CD4-positive, alpha-beta T cell (primary cell): ENCODE measurements at regions not wholly inside any gene's neighbourhood (a gene's known extent, or its start where the extent isn't known, plus 50 kb on each side); places are given as distances from the start of the nearest gene placed in this dataset.

Source experiments
- ATAC-seq: fragments of 200-7000 bp; cut with Tn5 transposase; one replicate; pipeline ENCODE4 v1.10.0; 2022; ENCODE audit warnings: mild to moderate bottlenecking; ENCODE audit not compliant: poor library complexity
- CTCF ChIA-PET: fragments of 350-600 bp; sonication (Branson Sonifier 250); formaldehyde crosslinking; loops from one replicate; lab custom pipeline; 2021; ENCODE audit warnings: antibody characterized with exemption, inconsistent platforms; lab: Charles Lee
- POLR2A ChIA-PET: fragments of 350-600 bp; sonication (Branson Sonifier 250); formaldehyde crosslinking; loops from one replicate; lab custom pipeline; 2021; ENCODE audit warnings: antibody characterized with exemption, inconsistent platforms; lab: Charles Lee
- DNase-seq, 14 experiments: peaks; one replicate each; pipeline ENCODE4 v3.0.0-alpha.2; 2013 to 2020; ENCODE audit warnings: mixed read lengths in 2 of 14
- H3K27ac ChIP-seq, 2 donors: one replicate each; pipeline versions ENCODE4 v1.5.1 to v1.7.0; 2013; ENCODE audit warnings: low read length in 2 of 2, low read depth in 1 of 2, mild to moderate bottlenecking in 1 of 2
- H3K27me3 ChIP-seq, 2 experiments: 1 replicate in 1 of 2; 2 replicates in 1 of 2; pipeline versions ENCODE4 v1.6.1 to v1.7.0; 2013; ENCODE audit warnings: low read length in 2 of 2, control low read depth in 1 of 2, mild to moderate bottlenecking in 1 of 2, moderate library complexity in 1 of 2; ENCODE audit not compliant: insufficient read depth in 2 of 2, control insufficient read depth in 1 of 2
- H3K36me3 ChIP-seq: one replicate; pipeline ENCODE4 v1.6.1; 2013; ENCODE audit warnings: low read length, control low read depth; ENCODE audit not compliant: insufficient read depth
- H3K4me1 ChIP-seq: one replicate; pipeline ENCODE4 v1.6.1; 2013; ENCODE audit warnings: low read length, control low read depth; ENCODE audit not compliant: insufficient read depth
- H3K4me3 ChIP-seq: one replicate; pipeline ENCODE4 v1.5.1; 2013; ENCODE audit warnings: mild to moderate bottlenecking, low read length, moderate library complexity
- H3K9me3 ChIP-seq, 2 experiments: 1 replicate in 1 of 2; 2 replicates in 1 of 2; pipeline versions ENCODE4 v1.6.1 to v1.7.0; 2013; ENCODE audit warnings: low read length in 2 of 2, mild to moderate bottlenecking in 2 of 2, control low read depth in 1 of 2, moderate library complexity in 1 of 2; ENCODE audit not compliant: control insufficient read depth in 1 of 2, insufficient read depth in 1 of 2
- H3K27ac Mint-ChIP-seq: one replicate; pipeline ENCODE4 v1.8.0; 2020; ENCODE audit warnings: mixed read lengths
- H3K27me3 Mint-ChIP-seq: one replicate; pipeline ENCODE4 v1.8.0; 2021; ENCODE audit warnings: mixed read lengths
- H3K36me3 Mint-ChIP-seq: one replicate; pipeline ENCODE4 v1.8.0; 2021; ENCODE audit warnings: low read depth, mixed read lengths
- H3K4me1 Mint-ChIP-seq: one replicate; pipeline ENCODE4 v1.8.0; 2021; ENCODE audit warnings: low read depth, mixed read lengths
- H3K4me3 Mint-ChIP-seq: one replicate; pipeline ENCODE4 v1.8.0; 2020; ENCODE audit warnings: mild to moderate bottlenecking, mixed read lengths
- H3K9me3 Mint-ChIP-seq: one replicate; pipeline ENCODE4 v1.8.0; 2020; ENCODE audit warnings: mixed read lengths
- CTCF ChIP-seq: fragments of 200-600 bp; IDR thresholded peaks from one replicate; pipeline ENCODE4 v1.8.0; 2022; ENCODE audit warnings: antibody characterized with exemption, mild to moderate bottlenecking
- intact Hi-C, 2 experiments: fragments of 100-400 bp; cut with DNase I in 1 of 2; cut with micrococcal nuclease in 1 of 2; formaldehyde crosslinking; loops; one replicate each; pipeline versions ENCODE4 v1.15.1 to v1.9.0; 2023 to 2025; cut with DNase I, micrococcal nuclease

- Mint-ChIP-seq H3K27me3 (no peaks in the 10 kb centered on the region), H3K36me3 (no peaks in the 10 kb centered on the region), H3K4me1 (no peaks in the 10 kb centered on the region), H3K9me3 (no peaks in the 10 kb centered on the region), H3K27ac (no peak overlapping the region), H3K4me3 (no peak overlapping the region)
- ChIA-PET POLR2A (no interaction called here), CTCF (no interaction called here)
- ATAC-seq (no peak), DNase-seq (no peak)
- no peak overlapping the region for H3K27ac ChIP-seq
- intact Hi-C loops = no loop called here
- no peak for TF ChIP-seq CTCF
- peaks cover 0 to 6% of the 10 kb centered on the region in 2 experiments for H3K9me3 ChIP-seq
- H3K36me3 ChIP-seq = no peaks in the 10 kb centered on the region
- H3K4me3 ChIP-seq = no peak overlapping the region
- no peaks in the 10 kb centered on the region for H3K4me1 ChIP-seq
- no peaks in the 10 kb centered on the region for H3K27me3 ChIP-seq
Observed at GRCh38 chr4:72631296-72631695, 62.3 kb upstream of the ADAMTS3 start.

- ChIA-PET POLR2A (no interaction called here), CTCF (no interaction called here)
- H3K27ac ChIP-seq = no peak overlapping the region
- Mint-ChIP-seq H3K4me3 (no peak overlapping the region), H3K9me3 (no peaks in the 10 kb centered on the region), H3K27ac (no peak overlapping the region), H3K4me1 (no peaks in the 10 kb centered on the region), H3K36me3 (no peaks in the 10 kb centered on the region), H3K27me3 (no peaks in the 10 kb centered on the region)
- ATAC-seq (no peak), DNase-seq (no peak)
- no peak for TF ChIP-seq CTCF
- no peaks in the 10 kb centered on the region for H3K4me1 ChIP-seq
- H3K27me3 ChIP-seq = no peaks in the 10 kb centered on the region
- intact Hi-C loops = no loop called here
- no peak overlapping the region for H3K4me3 ChIP-seq
- H3K36me3 ChIP-seq = no peaks in the 10 kb centered on the region
- peaks cover 0 to 6% of the 10 kb centered on the region in 2 experiments for H3K9me3 ChIP-seq
Observed at GRCh38 chr4:72629540-72629939, 60.5 kb upstream of the ADAMTS3 start.

GRCh38 chr4:72627723-72628122, 58.7 kb upstream of the ADAMTS3 start:
- intact Hi-C loops = no loop called here
- ATAC-seq = no peak
- H3K27me3 ChIP-seq = no peaks in the 10 kb centered on the region
- no peaks in the 10 kb centered on the region for H3K36me3 ChIP-seq
- no peak for TF ChIP-seq CTCF
- Mint-ChIP-seq H3K27me3 (no peaks in the 10 kb centered on the region), H3K36me3 (no peaks in the 10 kb centered on the region), H3K27ac (no peak overlapping the region), H3K9me3 (no peaks in the 10 kb centered on the region), H3K4me3 (no peak overlapping the region), H3K4me1 (no peaks in the 10 kb centered on the region)
- H3K4me3 ChIP-seq = no peak overlapping the region
- POLR2A ChIA-PET = no interaction called here
- H3K9me3 ChIP-seq = peaks cover 0 to 6% of the 10 kb centered on the region in 2 experiments
- CTCF ChIA-PET = no interaction called here
- DNase-seq = no peak
- H3K27ac ChIP-seq = no peak overlapping the region
- no peaks in the 10 kb centered on the region for H3K4me1 ChIP-seq
